ENCODE measurements at regions not wholly inside any gene's neighbourhood (a gene's known extent, or its start where the extent isn't known, plus 50 kb on each side); places are given as distances from the start of the nearest gene placed in this dataset.

DNA sequence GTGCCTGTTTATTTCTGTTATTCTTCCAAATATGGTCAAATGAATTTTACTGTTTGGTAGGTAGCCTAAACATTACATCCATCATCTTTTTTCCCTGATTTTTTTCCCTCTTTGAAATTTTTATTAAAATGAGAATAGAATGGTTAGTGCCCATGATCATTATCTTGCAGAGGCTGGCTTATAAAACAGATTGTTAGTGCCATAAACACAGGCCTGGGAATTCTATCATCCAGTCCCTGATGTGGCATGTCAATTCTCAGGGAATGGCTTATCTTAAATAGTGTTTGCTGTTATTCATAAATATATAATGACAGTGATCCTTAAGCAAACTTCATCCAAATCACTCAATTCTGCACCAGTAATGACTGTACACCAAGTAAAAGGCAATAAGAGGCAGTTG is 207.3 kb downstream of the TUSC7 start:
- Mint-ChIP-seq H3K36me3 (no peaks in the 10 kb centered on the region), H3K27me3 (no peaks in the 10 kb centered on the region), H3K9me3 (peaks cover 0 to 12% (median 0%) of the 10 kb centered on the region in 9 donors), H3K4me3 (no peak overlapping the region), H3K27ac (no peak overlapping the region), H3K4me1 (no peaks in the 10 kb centered on the region)
- DNase-seq (no peak), ATAC-seq (no peak)
- POLR2A ChIA-PET, result no interaction called here

DNA sequence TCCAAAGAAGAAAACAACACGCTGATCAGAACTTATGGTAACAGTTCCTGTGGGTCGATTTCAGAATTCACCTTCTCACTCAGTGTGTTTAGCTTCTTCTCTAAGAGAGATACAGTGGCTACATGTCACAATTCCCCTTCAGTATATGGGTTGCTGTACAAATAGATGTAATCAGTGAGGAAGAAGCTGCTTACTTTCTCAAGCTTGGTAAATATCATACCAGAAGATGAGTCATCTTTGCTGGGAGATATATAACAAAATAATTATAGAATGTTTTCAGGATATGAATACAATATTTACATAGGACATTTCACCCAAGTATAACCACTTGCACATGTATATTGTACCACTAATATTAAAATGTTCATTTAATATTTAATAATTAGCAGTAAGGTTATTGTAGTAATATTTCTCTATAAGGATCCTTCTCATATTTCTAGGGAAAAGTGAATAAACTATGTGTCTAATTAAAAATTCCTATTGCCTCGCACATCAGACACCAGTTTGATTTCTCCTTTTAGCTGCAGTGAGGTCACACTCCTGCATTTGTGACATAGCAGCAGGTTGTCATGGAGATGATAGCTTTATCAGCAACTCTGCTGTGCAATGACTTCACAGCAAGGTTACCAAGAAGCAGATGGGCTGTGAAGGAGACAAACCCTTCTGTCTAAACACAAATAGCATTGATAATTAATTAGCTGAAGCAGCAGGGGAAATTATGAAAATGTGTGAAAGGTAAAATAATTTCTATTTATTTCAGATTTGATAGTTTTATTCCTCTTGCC is 211.4 kb downstream of the TUSC7 start:
- Mint-ChIP-seq H3K27ac (no peak overlapping the region), H3K9me3 (peaks cover 2 to 27% (median 14%) of the 10 kb centered on the region in 9 donors), H3K27me3 (no peaks in the 10 kb centered on the region), H3K4me3 (no peak overlapping the region), H3K4me1 (no peaks in the 10 kb centered on the region), H3K36me3 (no peaks in the 10 kb centered on the region)
- POLR2A ChIA-PET, result no interaction called here
- no peak for DNase-seq
- no peak for ATAC-seq

DNA sequence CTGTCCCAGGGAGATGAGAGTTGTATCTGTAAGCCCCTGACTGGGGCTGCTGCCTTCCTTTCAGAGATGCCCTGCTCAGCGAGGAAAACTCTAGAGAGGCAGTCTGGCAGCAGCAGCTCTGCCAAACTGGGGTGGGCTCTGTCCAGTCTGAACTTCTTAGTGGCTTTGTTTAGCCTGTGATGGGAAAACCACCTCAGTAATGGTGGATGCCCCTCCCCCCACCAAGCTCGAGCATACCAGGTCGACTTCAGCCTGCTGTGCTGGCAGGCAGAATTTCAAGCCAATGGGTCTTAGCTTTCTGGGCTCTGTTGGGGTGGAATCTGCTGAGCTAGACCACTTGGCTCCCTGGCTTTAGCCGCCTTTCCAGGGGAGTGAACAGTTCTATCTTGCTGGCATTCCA is 218.3 kb downstream of the TUSC7 start:
- no peaks in the 10 kb centered on the region for H3K27me3 Mint-ChIP-seq
- no peak overlapping the region for H3K4me3 Mint-ChIP-seq
- no peak for DNase-seq
- H3K36me3 Mint-ChIP-seq, result no peaks in the 10 kb centered on the region
- no peaks in the 10 kb centered on the region for H3K4me1 Mint-ChIP-seq
- ATAC-seq, result no peak
- POLR2A ChIA-PET, result no interaction called here
- peaks cover 2 to 35% (median 14%) of the 10 kb centered on the region in 9 donors for H3K9me3 Mint-ChIP-seq
- no peak overlapping the region for H3K27ac Mint-ChIP-seq

DNA sequence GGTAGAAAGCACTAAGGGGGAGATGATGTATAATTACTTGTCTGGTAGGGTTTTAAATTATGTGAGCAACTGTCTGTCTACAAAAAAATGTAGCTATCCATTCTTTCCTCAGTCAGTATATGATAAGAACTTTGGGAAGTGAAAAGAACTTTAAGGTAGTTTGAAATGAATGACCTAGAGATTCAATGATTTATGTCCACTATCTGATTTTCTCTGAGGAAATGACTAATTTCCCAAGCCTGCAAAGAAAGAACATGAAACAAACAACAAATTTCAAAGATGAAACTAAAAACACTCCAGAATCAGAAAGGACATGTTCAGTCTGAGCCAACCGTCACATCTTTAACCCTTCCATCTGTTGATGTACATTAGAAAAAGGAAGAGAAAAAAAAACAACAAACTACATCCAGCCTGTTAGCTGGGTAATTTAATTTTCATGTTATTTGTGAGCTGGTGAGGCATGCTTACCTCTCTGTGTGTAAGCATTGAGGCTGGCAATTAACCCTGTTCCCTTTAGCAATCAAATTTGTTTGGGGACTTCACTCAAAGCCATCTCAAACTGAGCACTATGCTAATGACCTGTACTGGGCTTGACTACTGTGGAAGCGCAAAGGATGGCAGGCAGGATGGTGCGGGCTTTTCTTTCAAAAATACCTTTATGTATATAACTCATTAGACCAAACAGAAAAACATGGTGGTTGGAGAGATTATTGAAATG is 220.1 kb downstream of the TUSC7 start:
- no peak overlapping the region for H3K4me3 Mint-ChIP-seq
- DNase-seq (no peak), ATAC-seq (no peak)
- H3K27ac Mint-ChIP-seq, result no peak overlapping the region
- H3K4me1 Mint-ChIP-seq, result no peaks in the 10 kb centered on the region
- POLR2A ChIA-PET, result no interaction called here
- peaks cover 0 to 34% (median 9%) of the 10 kb centered on the region in 9 donors for H3K9me3 Mint-ChIP-seq
- H3K36me3 Mint-ChIP-seq, result no peaks in the 10 kb centered on the region
- no peaks in the 10 kb centered on the region for H3K27me3 Mint-ChIP-seq

DNA sequence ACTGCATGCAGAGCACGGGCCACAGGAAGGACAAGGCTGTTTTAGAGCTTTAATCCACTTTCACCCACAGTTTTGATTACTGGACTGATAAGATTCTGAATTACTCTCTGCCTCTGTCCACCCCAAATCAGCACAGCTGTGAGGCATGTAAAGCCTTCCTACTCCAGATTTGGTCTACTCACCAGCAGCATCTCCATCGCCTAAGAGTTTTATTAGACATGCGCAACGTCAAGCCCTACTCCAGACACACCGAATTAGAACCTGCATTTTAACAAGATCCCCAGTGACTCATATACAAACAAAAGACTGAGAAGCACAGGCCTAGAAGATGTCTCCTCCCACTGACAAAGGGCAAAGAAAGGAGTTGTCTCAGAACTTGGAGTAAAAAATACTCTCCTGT is 221.2 kb downstream of the TUSC7 start:
- no peak for DNase-seq
- H3K27ac Mint-ChIP-seq, result no peak overlapping the region
- peaks cover 0 to 30% (median 4%) of the 10 kb centered on the region in 9 donors for H3K9me3 Mint-ChIP-seq
- H3K36me3 Mint-ChIP-seq, result no peaks in the 10 kb centered on the region
- H3K4me1 Mint-ChIP-seq, result no peaks in the 10 kb centered on the region
- H3K4me3 Mint-ChIP-seq, result no peak overlapping the region
- peaks cover 0 to 2% (median 0%) of the 10 kb centered on the region in 5 donors for H3K27me3 Mint-ChIP-seq
- no peak for ATAC-seq
- POLR2A ChIA-PET, result no interaction called here

DNA sequence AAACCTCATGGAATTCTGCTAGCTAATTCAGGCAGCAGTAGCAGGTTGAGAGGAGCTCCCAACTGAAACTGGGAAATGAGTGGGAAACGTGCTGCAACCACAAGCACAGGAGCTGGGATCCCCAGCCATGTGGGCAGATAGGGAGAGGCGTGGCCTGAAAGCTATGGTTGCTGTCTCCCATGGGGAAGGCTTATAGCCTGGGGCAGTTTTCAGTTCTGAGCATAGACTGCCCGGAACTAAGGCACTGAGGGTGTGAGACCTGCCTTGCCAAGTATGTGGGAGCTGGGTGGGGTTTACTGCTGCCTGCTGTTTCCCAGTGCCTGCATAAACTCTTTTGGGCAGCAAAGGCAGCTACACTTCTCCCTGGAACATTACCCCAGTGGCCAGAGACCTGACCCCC is 229.5 kb downstream of the TUSC7 start:
- Mint-ChIP-seq H3K27ac (no peak overlapping the region), H3K27me3 (peaks cover 0 to 2% (median 0%) of the 10 kb centered on the region in 5 donors), H3K4me3 (no peak overlapping the region), H3K9me3 (peaks cover 1 to 39% (median 9%) of the 10 kb centered on the region in 9 donors), H3K4me1 (no peaks in the 10 kb centered on the region), H3K36me3 (no peaks in the 10 kb centered on the region)
- ATAC-seq, result no peak
- POLR2A ChIA-PET, result no interaction called here
- DNase-seq, result no peak

DNA sequence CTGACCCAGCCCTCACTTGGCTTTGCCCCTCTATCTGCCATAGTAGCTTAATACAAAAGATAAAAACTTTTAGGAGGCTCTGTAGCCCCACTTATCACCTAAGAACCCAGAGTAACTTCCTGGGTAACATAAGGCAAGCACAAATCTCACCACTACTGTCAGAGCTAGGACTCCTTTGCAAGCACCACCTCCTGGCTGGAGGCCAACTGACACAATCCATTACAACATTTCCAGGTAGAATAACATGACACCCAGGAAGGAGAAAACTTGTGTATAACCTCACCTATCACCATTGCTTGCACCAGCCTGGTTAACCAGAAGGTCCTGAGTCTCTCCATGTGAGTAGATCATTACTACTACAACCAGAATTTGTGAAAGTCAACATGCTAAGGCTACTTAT is 230.0 kb downstream of the TUSC7 start:
- peaks cover 1 to 43% (median 9%) of the 10 kb centered on the region in 9 donors for H3K9me3 Mint-ChIP-seq
- POLR2A ChIA-PET, result no interaction called here

DNA sequence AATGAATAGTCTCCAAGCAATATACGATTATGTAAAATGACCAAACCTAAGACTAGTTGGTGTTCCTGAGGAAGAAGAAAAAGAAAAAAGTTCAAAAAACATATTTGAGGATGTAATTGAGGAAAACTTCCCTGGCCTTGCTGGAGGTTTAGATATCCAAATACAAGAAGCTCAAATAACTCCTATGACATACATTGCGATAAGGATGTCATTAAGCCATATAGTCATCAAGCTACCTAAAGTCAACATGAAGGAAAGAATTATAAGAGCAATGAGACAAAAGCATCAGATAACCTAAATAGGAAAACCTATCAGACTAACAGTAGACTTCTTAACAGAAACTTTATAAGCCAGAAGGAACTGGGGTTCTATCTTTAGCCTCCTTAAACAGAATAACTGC is 231.1 kb downstream of the TUSC7 start:
- Mint-ChIP-seq H3K9me3 (peaks cover 4 to 38% (median 9%) of the 10 kb centered on the region in 9 donors), H3K36me3 (no peaks in the 10 kb centered on the region), H3K4me1 (no peaks in the 10 kb centered on the region), H3K27ac (no peak overlapping the region), H3K4me3 (no peak overlapping the region), H3K27me3 (no peaks in the 10 kb centered on the region)
- DNase-seq (no peak), ATAC-seq (no peak)
- POLR2A ChIA-PET, result no interaction called here

More for the DNA sequence above, 230.0 kb downstream of the TUSC7 start:
- H3K4me1 Mint-ChIP-seq, result no peaks in the 10 kb centered on the region
- ATAC-seq, result no peak
- H3K27me3 Mint-ChIP-seq, result peaks cover 0 to 2% (median 0%) of the 10 kb centered on the region in 5 donors
- no peak overlapping the region for H3K27ac Mint-ChIP-seq
- DNase-seq, result no peak
- H3K4me3 Mint-ChIP-seq, result no peak overlapping the region
- no peaks in the 10 kb centered on the region for H3K36me3 Mint-ChIP-seq

DNA sequence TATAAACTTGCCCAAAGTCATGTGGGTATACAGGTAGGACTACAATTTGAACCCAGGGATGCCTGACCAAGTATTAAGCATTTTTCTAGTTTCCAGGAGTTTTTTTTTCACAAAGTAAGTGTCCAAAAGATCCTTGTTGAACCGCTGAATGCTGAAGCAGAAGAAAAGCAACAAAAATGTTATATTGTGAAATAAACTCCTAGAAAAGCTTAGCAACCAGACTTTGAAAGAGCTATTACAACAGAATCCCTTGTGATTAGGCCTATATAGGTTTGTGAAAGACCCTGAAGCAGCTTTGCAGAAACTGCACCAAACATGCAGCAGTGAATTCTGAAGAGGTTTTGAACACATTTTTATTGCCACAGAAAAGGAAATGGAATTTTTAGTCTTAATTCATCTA is 236.8 kb downstream of the TUSC7 start:
- Mint-ChIP-seq H3K36me3 (no peaks in the 10 kb centered on the region), H3K4me1 (peaks cover 0 to 2% (median 0%) of the 10 kb centered on the region in 4 donors), H3K27ac (no peak overlapping the region), H3K9me3 (peaks cover 3 to 32% (median 7%) of the 10 kb centered on the region in 9 donors), H3K4me3 (no peak overlapping the region), H3K27me3 (no peaks in the 10 kb centered on the region)
- ATAC-seq (no peak), DNase-seq (no peak)
- POLR2A ChIA-PET, result no interaction called here

DNA sequence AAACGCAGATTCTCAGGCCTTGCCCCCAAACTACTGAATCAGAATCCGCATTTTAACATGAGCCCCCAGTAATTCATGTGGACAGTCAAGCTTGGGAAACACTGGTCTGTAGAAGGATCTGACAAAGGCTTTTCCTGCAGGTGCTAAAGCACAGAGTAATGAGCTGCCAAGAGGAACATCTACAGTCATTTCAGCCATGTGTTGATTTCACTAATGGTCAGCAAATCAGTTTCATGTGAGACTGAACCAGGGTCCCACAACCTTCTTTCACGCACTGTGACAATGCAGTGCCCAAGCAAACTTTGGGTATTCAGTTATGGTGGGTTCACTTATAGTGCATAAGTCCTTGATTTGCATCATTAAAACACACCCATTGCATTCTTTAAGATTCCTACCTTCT is 237.6 kb downstream of the TUSC7 start:
- peaks cover 0 to 2% (median 0%) of the 10 kb centered on the region in 4 donors for H3K4me1 Mint-ChIP-seq
- no peak overlapping the region for H3K4me3 Mint-ChIP-seq
- DNase-seq, result no peak
- ATAC-seq, result no peak
- POLR2A ChIA-PET, result no interaction called here
- no peaks in the 10 kb centered on the region for H3K27me3 Mint-ChIP-seq
- peaks cover 0 to 24% (median 7%) of the 10 kb centered on the region in 9 donors for H3K9me3 Mint-ChIP-seq
- H3K27ac Mint-ChIP-seq, result no peak overlapping the region
- H3K36me3 Mint-ChIP-seq, result no peaks in the 10 kb centered on the region

DNA sequence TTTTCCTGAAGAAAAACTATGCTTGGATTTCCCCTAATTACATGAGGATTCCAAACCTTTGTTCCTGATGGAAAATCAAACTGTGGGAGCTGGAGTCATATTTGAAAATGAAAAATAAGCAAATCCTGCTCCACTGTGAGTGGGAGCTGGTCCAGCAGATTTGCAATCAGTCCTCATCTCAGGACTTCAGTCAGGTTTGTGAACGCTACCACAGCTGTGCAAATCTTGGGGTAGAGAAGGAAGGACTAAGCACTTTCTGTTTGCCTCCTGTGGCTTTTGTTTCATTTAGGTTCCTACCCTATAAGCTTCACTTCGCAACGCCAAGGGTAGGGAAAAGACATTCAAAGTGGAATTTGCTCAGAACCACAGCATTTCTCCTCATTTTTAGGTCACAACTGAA is 238.2 kb downstream of the TUSC7 start:
- H3K4me3 Mint-ChIP-seq, result no peak overlapping the region
- POLR2A ChIA-PET, result no interaction called here
- ATAC-seq (no peak), DNase-seq (no peak)
- peaks cover 0 to 19% (median 6%) of the 10 kb centered on the region in 9 donors for H3K9me3 Mint-ChIP-seq
- H3K36me3 Mint-ChIP-seq, result no peaks in the 10 kb centered on the region
- no peaks in the 10 kb centered on the region for H3K27me3 Mint-ChIP-seq
- no peak overlapping the region for H3K27ac Mint-ChIP-seq
- H3K4me1 Mint-ChIP-seq, result peaks cover 0 to 2% (median 0%) of the 10 kb centered on the region in 4 donors

DNA sequence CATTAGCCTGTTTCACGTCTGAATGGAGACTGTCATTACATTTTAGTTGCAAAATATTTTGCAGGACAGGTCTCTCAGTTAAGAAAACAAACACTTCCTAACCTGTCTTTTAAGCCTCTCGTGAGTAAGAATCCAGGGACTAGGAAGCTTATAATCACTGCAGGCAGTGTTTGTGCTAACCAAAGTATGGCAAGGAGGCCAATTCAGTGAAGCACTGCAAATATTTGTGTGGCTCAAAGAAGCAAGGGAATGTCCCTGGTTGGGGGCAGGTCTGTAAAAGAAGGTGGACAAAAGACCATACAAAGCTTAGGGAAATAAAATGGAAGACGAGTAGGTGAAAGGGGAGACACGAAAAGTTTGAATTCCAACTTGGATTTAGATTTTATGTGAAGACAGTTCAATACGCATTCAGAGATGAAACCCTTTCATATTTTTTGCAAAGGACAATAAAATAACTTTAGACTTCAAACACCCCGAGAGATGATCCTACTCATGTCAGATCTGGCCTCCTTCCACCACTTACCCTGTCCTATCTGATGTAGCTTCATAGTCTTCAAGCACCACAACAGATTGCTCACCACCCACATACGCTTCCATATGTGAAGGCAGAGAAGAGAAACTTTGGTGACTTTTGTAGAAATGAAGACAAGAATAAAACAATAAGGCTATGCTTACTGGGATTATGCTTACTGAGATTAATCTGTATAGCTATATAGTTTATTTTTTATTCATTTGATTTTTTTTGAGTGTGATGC is 240.9 kb downstream of the TUSC7 start:
- DNase-seq, result no peak
- peaks cover 0 to 2% (median 0%) of the 10 kb centered on the region in 4 donors for H3K4me1 Mint-ChIP-seq
- no peaks in the 10 kb centered on the region for H3K36me3 Mint-ChIP-seq
- H3K4me3 Mint-ChIP-seq, result no peak overlapping the region
- POLR2A ChIA-PET, result no interaction called here
- H3K9me3 Mint-ChIP-seq, result peaks cover 0 to 8% (median 0%) of the 10 kb centered on the region in 9 donors
- no peak overlapping the region for H3K27ac Mint-ChIP-seq
- H3K27me3 Mint-ChIP-seq, result no peaks in the 10 kb centered on the region
- ATAC-seq, result no peak

DNA sequence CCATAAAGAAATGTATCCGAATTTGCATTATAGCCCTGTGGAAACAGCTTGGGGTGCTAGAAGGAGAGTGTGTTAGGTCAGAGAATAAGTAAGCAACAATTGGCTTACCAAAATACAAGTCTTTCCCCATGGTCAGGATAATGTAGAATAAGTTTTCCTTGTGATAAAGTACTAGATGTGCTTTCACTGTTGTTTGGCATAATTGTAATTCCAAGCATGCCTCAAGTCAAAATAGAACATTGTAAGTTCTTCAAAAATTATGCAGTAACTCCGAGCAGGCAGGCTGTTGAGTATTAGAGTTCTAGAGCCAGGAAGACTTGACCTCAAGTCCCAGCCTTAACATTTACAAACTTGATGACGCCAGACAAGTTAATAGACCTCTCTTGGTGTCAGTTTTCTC is 242.0 kb downstream of the TUSC7 start:
- H3K27me3 Mint-ChIP-seq, result no peaks in the 10 kb centered on the region
- peaks cover 0 to 8% (median 0%) of the 10 kb centered on the region in 9 donors for H3K9me3 Mint-ChIP-seq
- peaks cover 0 to 2% (median 0%) of the 10 kb centered on the region in 4 donors for H3K4me1 Mint-ChIP-seq
- POLR2A ChIA-PET, result no interaction called here
- H3K36me3 Mint-ChIP-seq, result no peaks in the 10 kb centered on the region
- no peak overlapping the region for H3K27ac Mint-ChIP-seq
- DNase-seq (no peak), ATAC-seq (no peak)
- no peak overlapping the region for H3K4me3 Mint-ChIP-seq
